Dermis blood vessel endothelial cell (primary cell): ENCODE measurements at regions not wholly inside any gene's neighbourhood (a gene's known extent, or its start where the extent isn't known, plus 50 kb on each side); places are given as distances from the start of the nearest gene placed in this dataset.

Experiments
- DNase-seq: peaks from one replicate; pipeline ENCODE4 v3.0.0; 2010

DNA sequence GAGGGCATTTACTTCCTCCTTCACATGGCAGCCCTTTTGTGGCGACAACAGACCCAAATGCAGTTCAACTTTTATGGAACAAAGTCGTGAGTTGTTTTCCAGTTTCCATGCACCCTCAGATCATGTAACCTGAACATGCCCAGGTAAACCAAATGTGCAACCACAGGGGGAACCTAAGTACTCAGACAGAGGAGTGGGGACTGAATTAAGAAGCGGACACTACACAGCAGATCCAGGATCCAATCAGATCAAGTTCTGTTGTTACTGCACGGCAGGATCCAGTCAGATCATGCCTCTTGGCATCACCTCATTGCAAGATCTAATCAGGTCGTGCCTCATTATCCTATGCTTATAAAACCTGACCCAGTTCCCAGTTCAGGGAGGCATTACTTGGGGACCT lies 115.7 kb downstream of the MATN1 start:
- no peak for DNase-seq

GRCh38 chr1:30606166-30606565 lies 117.2 kb downstream of the MATN1 start:
- DNase-seq = no peak

DNA sequence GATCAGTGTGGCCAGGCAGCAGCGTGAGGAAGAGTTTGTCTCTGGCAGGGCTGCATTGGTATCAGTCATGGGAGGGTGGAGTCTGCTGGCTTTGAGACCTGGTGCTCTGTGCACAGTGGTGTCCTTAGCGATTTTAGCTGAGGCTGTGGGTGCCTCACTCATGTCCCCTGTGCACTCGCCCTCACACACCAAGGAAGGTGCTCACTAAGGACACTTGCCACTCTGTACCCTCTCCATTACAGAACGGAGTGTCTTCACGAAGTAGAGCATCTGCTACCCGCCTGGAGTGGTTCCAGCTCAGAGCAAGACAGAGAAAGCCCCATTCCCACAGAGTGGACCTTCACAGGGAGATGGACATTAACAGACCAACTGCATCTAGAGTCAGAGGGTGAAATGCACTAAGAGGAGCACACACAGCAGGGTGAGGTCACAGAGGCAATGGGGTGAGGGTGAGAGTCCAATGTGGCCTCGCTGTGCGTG lies 117.9 kb downstream of the MATN1 start:
- DNase-seq = no peak

GRCh38 chr1:30604801-30605440 lies 118.5 kb downstream of the MATN1 start:
- DNase-seq = no peak

DNA sequence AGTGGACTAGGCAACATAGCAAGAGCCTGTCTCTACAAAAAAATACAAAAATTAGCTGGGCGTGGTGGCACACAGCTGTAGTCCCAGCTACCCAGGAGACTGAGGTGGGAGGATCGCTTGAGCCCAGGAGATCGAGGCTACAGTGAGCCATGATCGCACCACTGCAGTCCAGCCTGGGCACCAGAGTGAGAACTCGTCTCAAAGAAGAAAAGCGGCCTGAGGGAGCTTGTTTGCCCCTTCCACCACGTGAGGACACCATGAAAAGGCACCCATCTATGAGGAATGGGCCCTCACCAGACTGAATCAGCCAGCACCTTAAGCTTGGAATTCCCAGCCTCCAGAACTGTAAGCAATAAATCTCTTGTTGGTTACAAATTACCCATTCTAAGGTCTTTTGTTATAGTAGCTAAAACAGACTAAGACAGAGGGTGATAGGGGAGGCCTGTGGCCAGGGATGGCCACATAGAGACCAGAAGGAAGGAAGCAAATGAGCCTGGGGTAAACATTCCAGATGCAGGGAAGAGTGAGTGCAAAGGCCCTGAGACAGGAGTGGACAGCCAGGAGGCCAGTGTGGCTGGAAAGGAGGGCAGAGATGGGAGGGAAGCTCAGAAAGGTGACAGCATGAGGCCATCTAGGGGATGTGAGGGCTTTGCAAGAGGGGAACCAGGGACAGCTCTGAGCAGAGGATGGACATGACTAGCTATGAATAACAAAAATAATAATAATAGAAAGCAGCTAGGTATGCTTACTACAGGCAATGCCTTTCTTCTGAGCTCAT lies 120.1 kb downstream of the MATN1 start:
- DNase-seq = no peak

- DNase-seq = no peak
Observed at GRCh38 chr1:30601316-30602085, 121.9 kb downstream of the MATN1 start.

- no peak for DNase-seq
Observed at GRCh38 chr1:30600706-30601105, 122.7 kb downstream of the MATN1 start.

DNA sequence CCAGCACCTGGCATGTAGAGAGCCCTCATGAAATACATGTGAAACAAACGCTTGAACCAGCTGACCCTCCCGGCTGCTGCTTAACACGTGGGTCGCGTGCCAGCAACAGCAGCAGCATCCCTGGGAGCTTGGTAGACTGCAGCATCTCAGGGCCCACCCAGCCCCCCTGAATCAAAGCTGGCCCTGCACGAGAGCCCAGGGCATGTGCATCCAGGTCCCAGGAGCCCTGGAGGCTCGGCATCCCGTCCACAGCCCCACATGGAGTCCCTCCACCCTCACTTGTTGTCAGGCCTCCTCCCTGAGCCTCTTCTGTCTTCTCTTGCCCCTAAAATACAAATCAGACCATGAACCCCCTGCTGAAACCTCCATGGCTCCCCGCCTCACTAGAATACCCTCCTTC lies 123.1 kb downstream of the MATN1 start:
- DNase-seq = no peak

GRCh38 chr1:30599721-30600120 lies 123.7 kb downstream of the MATN1 start:
- no peak for DNase-seq

- DNase-seq = no peak
Observed at GRCh38 chr1:30598571-30599114, 124.7 kb downstream of the MATN1 start.

DNA sequence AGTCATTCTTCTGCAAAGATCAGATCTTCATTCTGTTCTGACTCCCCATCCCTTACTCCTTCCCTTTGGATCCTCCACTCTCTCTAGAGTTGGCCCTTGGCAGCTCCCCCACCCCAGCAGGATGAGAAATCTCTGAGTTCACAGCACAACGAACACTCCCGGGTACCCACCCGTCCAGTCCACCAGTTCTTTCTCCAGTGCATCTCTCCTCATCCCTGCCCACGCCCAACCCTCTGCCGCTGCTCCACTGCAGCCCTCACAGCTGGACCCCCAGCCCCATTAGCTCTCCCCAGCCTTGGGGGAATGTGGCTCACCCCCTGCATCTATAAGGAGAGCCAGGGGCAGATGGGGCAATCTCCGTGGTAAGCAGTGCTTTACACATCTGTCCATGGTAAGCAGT lies 125.7 kb downstream of the MATN1 start:
- no peak for DNase-seq

DNA sequence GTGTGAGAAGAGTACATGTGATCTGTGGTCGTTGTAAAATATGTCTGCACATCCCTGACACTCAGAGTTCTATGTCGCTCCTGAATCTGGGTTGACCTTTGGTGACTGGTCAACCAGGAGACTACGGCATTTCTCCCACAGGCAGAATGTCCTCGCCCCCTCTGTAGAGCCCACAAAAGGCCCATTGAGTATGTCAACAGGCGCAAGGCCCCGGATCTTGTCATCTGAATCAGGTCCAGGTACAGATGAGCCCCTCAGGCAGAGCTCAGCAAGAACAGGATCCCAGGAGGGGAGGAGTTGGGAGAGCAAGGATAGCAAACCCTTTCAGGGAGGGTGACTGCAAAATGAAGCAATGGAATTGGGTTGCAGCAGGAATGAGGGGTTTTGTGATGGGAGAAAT lies 126.5 kb downstream of the MATN1 start:
- DNase-seq = no peak

DNA sequence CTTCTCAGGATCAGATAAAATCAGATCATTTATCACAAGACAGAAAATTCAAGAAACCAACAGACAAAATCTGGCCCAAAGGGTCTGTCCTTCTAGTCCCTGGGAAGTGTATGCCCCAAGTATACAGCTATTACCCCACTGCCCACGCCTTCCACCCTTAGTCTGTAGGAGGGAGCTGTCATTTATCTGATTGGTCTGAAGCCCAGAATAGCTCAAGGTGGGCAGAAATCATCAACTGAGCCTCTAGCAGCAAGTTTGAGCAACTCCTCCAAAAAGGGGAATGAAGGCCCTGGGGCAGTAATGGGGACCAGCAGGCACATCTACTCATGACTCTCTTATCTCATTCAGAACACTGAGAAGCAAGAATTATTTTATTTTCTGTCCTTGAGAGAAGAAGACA lies 126.9 kb downstream of the MATN1 start:
- DNase-seq = no peak

DNA sequence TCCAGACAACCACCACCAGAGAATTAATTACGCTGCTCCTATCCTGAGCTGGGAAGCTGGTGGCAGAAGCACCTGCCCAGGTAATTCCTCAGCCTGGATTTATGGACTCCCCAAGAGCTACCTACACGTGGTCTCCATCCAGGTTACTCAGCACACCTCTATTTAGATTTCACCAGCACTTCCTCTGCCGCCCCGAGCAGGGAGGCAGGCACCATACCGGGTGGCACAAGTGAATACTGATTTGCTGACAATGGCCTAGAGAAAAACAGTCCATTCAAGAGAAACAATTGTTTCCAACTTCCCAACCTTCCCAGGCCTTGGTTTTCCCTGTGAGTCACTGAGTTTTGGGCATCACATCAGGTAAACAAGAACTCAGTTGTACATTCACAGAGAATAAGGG lies 134.3 kb downstream of the MATN1 start:
- DNase-seq = no peak

- no peak for DNase-seq
Observed at GRCh38 chr1:30588311-30589073, 134.9 kb downstream of the MATN1 start.

GRCh38 chr1:30586671-30587070 lies 136.7 kb downstream of the MATN1 start:
- no peak for DNase-seq

DNA sequence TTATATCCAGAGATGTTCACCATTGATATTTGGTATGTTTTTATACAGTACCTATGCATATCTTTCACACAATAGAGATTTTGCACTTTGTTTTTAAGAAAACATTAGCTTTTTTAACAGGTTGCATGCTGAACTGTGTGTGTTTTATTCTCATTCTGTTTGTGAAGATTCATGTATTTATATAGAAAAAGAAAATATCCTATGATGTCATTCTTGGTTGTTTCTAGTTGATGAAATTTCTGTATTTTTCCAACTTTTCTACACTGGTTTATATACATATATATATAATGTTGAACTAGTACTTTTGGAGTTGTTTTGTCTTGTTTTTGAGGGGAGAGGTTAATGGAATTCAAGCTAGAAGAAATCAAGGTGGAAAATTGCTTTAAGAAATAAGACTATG lies 143.8 kb downstream of the MATN1 start:
- DNase-seq = no peak

DNA sequence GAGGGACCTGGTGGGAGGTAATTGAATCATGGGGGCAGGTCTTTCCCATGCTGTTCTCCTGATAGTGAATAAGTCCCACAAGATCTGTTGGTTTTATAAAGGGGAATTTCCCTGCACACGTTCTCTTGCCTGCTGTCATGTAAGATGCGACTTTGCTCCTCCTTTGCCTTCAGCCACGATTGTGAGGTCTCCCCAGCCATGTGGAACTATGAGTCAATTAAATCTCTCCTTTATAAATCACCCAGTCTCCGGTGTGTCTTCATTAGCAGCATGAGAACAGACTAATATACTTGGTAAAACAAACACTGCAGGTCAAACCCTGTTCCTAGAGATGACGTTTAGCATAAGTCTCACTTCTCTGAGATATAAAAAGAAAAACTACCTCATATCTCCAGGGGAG lies 148.3 kb downstream of the MATN1 start:
- DNase-seq = no peak

- no peak for DNase-seq
Observed at GRCh38 chr1:30572192-30572591, 151.2 kb downstream of the MATN1 start.

DNA sequence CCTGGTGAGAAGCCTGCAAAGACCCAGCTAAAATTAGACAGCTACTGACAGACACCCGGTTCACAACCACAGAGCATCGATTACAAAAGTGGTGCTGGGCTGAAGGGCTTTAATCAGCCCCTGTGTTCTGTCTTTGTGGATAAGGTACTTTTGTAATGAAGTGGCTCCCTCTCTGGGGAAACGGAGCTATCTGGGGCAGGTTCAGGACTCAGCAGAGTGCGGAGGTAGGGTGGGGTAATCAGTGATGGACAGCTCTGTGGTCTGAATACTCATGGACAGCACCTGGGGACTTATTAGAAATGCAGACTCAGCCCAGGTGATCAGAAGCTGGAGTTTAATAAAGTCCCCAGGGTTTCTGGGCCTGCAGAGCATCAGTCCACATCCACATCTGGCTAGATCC lies 152.0 kb downstream of the MATN1 start:
- no peak for DNase-seq

DNA sequence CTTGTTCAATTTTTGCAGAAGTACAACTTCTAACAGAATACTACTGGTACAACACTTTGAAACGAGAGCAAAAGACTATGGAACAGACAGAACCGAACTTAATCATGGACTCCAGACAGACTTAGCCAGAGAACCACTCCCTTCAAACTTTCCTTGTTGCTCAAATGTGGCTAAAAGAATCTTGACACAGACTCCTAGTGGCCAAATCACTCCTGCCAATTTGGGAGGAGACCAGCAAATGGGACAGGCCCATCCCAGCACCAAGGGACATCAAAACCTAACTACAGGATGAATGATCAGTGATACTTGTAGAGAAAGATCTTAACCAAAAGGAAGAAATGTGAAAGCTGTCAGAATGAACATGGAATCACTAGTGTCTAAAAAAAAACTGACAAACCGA lies 154.0 kb downstream of the MATN1 start:
- DNase-seq = no peak

- no peak for DNase-seq
Observed at GRCh38 chr1:30562559-30562958, 160.8 kb downstream of the MATN1 start.

- no peak for DNase-seq
Observed at GRCh38 chr1:30551603-30552002, 171.8 kb downstream of the MATN1 start.
